GM12864 (cell line): ENCODE measurements at regions not wholly inside any gene's neighbourhood (a gene's known extent, or its start where the extent isn't known, plus 50 kb on each side); places are given as distances from the start of the nearest gene placed in this dataset.
A peak's percentile ranks its signal among the peaks of the same experiment; 100 is the strongest.

Experiments used
- DNase-seq: peaks from one replicate; pipeline ENCODE4 v3.0.0-alpha.2; 2011; ENCODE audit warnings: low read depth
- H3K4me3 ChIP-seq: 2 replicates; pipeline ENCODE4 v1.5.1; 2011; ENCODE audit warnings: mild to moderate bottlenecking, low read depth, low read length, control low read depth
- TF ChIP-seq, protein P1 (sequence below): IDR thresholded peaks from 2 replicates; pipeline ENCODE4 v1.5.1; 2011; ENCODE audit warnings: low read depth, mild to moderate bottlenecking, moderate library complexity, low read length, control low read depth, inconsistent platforms; ENCODE audit errors: missing control alignments

DNA sequence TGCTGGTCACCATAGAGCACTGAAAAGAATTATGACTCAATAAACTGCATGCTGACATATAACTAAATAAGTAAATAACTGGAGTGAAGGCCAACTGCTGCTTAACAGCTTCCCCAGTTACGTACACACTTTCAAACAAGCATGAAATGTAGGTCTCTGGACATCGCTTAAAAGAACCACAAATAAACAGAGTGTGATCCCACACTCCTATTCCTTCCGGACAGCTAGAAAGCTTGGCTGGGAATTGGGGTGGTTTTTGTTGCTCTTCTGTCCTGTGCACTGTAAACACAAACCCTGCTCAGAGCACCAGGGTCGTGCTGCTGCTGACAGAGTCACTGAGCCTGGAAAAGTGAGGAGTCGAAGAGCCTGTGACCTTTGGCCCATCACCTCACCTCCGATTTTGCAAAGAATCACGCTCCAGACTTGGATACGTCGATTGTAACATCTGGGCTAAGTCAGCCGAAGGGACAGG, 162.7 kb upstream of the NT5C1B start:
- no peak for DNase-seq
- no peak overlapping the region for H3K4me3 ChIP-seq
- TF ChIP-seq, protein P1, sequence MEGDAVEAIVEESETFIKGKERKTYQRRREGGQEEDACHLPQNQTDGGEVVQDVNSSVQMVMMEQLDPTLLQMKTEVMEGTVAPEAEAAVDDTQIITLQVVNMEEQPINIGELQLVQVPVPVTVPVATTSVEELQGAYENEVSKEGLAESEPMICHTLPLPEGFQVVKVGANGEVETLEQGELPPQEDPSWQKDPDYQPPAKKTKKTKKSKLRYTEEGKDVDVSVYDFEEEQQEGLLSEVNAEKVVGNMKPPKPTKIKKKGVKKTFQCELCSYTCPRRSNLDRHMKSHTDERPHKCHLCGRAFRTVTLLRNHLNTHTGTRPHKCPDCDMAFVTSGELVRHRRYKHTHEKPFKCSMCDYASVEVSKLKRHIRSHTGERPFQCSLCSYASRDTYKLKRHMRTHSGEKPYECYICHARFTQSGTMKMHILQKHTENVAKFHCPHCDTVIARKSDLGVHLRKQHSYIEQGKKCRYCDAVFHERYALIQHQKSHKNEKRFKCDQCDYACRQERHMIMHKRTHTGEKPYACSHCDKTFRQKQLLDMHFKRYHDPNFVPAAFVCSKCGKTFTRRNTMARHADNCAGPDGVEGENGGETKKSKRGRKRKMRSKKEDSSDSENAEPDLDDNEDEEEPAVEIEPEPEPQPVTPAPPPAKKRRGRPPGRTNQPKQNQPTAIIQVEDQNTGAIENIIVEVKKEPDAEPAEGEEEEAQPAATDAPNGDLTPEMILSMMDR = no peak

DNA sequence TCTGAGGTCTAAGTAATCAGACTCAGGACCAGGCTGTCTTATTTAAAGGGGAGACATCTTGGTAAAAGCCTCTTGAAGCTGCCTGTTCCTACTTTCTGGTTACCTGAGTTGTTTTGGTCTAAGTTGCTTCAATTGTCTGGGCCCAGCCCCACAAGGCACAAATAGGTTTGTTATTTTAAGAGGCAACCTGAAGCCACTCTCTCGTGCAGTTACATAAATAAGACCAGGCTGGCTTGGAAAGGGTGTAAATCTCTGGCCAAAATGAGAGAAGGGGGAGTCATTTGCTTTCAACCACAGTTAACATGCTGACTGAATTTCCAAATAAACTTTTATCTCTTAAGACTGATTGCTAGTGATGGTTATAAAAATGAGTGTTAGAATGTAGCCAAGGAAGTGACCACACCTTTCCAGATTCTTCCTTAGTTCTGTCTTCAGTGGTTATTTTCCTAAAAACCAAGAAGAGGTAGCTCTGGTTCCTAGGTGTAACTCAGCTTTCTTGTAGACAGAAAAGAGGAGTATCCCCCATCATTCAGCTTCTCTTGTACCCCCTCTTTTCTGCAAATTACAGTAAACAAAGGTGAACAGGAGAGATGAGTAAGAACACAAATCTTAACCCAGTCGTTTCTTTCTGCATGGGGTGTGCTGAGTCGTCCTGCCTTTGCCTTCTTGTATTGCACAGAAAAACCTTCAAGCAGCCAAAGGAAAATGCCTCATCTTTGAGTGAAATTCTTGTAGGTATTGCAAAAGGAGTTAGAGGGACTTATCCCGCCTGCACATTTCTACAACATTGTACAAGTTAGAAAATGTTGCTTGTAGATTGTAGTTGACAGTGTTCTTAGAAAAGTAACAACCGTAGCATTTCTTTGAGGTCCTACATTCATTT, 161.5 kb upstream of the NT5C1B start:
- no peak for DNase-seq
- no peak overlapping the region for H3K4me3 ChIP-seq
- TF ChIP-seq, protein P1 = no peak

DNA sequence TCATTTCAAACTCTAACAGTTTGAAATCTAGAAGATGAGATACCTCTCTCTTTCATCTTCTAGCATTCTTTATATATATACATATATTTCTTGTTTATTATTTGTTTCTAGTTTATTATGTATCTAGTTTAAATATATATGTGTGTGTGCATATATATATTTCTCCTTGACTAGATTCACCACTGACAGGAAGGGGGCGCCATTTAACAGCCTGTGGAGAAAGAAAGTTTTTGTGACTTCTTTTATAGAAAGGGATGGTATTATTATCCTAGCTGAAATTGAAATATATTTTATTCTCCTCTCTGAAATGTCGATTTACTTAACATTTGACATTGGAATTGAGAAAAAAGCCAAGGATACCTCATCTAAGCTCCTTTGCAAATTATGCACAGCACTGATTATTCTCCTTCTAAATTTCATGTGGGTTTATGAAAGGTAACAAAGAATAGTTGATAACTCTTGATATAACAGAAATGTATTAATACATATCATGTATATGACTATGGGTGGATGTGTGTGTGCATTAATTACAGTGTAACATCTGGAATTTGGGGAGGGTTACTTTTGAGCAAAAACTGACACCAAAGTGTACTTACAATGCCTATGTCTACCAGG, 160.7 kb upstream of the NT5C1B start:
- no peak overlapping the region for H3K4me3 ChIP-seq
- DNase-seq = no peak
- TF ChIP-seq, protein P1 = peak; percentile 53

DNA sequence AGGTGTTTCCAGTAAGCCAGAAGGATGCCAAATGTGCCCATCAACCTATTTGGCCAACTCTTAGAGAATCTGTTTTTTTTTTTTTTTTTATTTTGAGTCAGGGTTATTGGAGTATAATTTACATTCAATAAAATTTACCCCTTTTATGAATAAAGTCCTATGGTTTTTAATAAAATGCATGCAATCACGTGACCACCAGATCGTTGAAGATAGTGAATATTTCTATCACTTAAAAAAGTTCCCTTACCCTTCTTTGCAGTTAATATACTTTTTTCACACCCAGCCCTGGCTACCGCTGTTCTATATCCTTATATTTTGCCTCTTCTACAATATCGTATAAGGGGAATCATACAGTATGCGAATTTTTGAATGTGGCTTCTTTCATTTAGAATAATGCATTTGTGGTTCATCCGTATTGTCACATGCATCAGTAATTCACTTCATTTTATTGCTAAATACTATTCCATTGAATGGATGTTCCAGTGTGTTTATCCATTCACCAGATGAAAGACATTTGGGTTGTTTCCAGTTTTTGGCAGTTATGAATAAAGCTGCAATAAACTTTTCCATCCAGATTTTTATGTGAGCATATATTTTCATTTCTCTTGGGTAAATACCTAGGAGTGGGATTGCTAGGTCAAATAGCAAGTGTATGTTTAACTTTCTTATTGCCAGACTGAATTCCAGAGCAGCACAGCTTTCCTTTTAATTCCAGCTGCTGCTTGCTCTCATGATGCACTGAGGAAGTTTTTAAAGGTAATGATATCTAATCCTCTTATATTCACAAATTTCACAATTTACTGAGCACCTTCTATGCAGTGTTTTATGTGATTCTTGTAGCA, 156.3 kb upstream of the NT5C1B start:
- no peak overlapping the region for H3K4me3 ChIP-seq
- no peak for DNase-seq
- TF ChIP-seq, protein P1 = no peak

DNA sequence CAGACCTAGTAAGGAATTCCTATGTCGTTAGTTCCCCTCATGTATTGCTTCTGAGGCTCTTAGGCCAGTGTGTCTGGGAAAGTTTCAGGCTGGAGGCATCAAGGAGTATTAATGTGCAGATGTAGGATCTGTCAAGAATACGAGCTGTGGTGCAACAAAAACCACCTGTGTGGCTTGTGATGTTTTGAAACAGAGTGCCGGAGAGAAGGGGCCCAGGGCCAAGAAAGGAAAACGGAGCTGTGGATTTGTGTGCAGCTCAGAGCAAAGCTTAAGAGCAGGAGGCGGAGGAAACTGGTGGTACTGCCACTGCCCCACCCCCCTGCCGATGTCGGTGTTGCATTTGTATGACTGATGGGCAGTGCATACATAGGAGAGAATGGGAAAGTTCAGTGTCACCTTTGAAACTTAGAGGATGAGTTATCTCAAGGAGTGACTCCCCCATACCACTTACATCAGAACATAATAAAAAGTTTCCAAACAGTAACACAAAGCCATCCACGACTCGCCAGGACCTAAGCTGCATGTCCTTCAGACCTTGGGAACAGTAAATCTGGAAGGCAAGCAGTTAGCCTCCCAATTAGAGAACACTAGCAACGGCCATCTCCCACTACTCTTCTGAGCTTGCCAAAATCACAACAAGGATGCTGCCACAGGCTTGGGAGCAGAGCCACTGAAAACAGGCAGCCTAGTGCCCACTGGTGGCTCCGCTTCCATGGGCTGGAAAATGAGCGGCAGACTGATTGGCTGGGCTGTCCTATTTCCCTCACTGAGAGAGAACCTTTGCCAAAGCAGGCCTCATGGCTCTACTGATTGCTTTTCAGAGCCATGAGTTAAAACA, 152.7 kb upstream of the NT5C1B start:
- no peak for DNase-seq
- no peak overlapping the region for H3K4me3 ChIP-seq
- TF ChIP-seq, protein P1 = no peak

DNA sequence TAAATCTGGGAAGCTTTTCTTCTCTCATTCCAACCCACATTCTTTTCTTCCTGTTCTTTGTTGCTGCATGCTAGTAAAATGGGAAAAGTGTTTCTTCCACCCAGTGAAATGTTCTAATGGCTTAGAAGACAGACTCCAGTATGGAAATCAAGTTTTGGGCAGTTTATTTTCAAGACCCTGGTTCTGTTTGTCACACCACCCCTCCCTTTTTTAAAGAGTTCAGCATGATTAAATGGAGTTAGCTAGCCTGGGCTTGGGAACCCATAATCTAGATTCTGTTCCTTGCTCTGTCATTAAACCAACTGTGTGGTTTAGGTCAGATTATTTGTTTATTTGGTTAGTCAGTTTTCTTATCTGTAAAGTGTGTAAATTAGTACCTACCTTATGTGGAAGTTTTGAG, 151.8 kb upstream of the NT5C1B start:
- TF ChIP-seq, protein P1 = no peak
- no peak overlapping the region for H3K4me3 ChIP-seq
- DNase-seq = no peak
